GM12875 (cell line): ENCODE measurements at regions not wholly inside any gene's neighbourhood (a gene's known extent, or its start where the extent isn't known, plus 50 kb on each side); places are given as distances from the start of the nearest gene placed in this dataset.
A peak's percentile ranks its signal among the peaks of the same experiment; 100 is the strongest.
"Not testable (repeated sequence)": the region's sequence is repeated elsewhere in the genome, so short reads cannot be mapped to it uniquely, and the experiment has no call there.

Experiments used
- H3K4me3 ChIP-seq: one replicate; pipeline ENCODE4 v1.5.1; 2011; ENCODE audit warnings: low read depth, low read length, control low read depth
- CTCF ChIP-seq: IDR thresholded peaks from 2 replicates; pipeline ENCODE4 v1.5.1; 2011; ENCODE audit warnings: low read depth, mild to moderate bottlenecking, control low read depth, inconsistent platforms, low read length, moderate library complexity, borderline replicate concordance; ENCODE audit not compliant: insufficient read depth

- TF ChIP-seq CTCF, result no peak
- H3K4me3 ChIP-seq, result no peak overlapping the region
These were observed 63.4 kb upstream of the KLF7 start for GRCh38 chr2:207229161-207229560.

GRCh38 chr2:207230261-207231105 is 64.7 kb upstream of the KLF7 start:
- no peak overlapping the region for H3K4me3 ChIP-seq
- TF ChIP-seq CTCF, result peak; percentile 67

GRCh38 chr2:207231106-207231865 is 65.5 kb upstream of the KLF7 start:
- no peak overlapping the region for H3K4me3 ChIP-seq
- no peak for TF ChIP-seq CTCF

- no peak for TF ChIP-seq CTCF
- H3K4me3 ChIP-seq, result no peak overlapping the region
These were observed 66.2 kb upstream of the KLF7 start for GRCh38 chr2:207231967-207232366.

GRCh38 chr2:207233141-207233540 is 67.4 kb upstream of the KLF7 start:
- H3K4me3 ChIP-seq, result not testable (repeated sequence)

- no peak overlapping the region for H3K4me3 ChIP-seq
- no peak for TF ChIP-seq CTCF
These were observed 68.0 kb upstream of the KLF7 start for GRCh38 chr2:207233731-207234130.

- no peak overlapping the region for H3K4me3 ChIP-seq
- TF ChIP-seq CTCF, result no peak
These were observed 69.9 kb upstream of the KLF7 start for GRCh38 chr2:207235621-207236020.
